ENCODE measurements at regions not wholly inside any gene's neighbourhood (a gene's known extent, or its start where the extent isn't known, plus 50 kb on each side); places are given as distances from the start of the nearest gene placed in this dataset.

GRCh38 chr6:14583826-14584225 lies 466.3 kb downstream of the CD83 start:
- TF ChIP-seq GABPA (IDR thresholded peaks at IDR 0.05; ENCODE audit: low read depth) = no peak
- TF ChIP-seq CTCF (IDR thresholded peaks at IDR 0.05; ENCODE audit: insufficient read depth, low read length) = no peak
- no peak for TF ChIP-seq REST (IDR thresholded peaks at IDR 0.05; ENCODE audit: insufficient replicate concordance, low read depth)
- TF ChIP-seq SPI1 (IDR thresholded peaks at IDR 0.05; ENCODE audit: borderline replicate concordance, low read depth) = no peak
- no peak for TF ChIP-seq POLR2AphosphoS5 (IDR thresholded peaks at IDR 0.05; ENCODE audit: low read depth)
- DNase-seq (ENCODE audit: low read depth in 1 of 2, low spot score in 1 of 2) = no peak
- no peak overlapping the region for H3K27ac ChIP-seq (replicated peaks)
- H3K4me3 ChIP-seq (replicated peaks; ENCODE audit: insufficient read depth, low read length) = no peak overlapping the region
- no peaks in the 10 kb centered on the region for H3K27me3 ChIP-seq (ENCODE audit: insufficient read depth, poor library complexity, severe bottlenecking)

GRCh38 chr6:14584450-14584849 lies 466.9 kb downstream of the CD83 start:
- H3K27me3 ChIP-seq (ENCODE audit: insufficient read depth, poor library complexity, severe bottlenecking) = no peaks in the 10 kb centered on the region
- no peak for DNase-seq (ENCODE audit: low read depth in 1 of 2, low spot score in 1 of 2)
- TF ChIP-seq SPI1 (IDR thresholded peaks at IDR 0.05; ENCODE audit: borderline replicate concordance, low read depth) (no peak), POLR2AphosphoS5 (IDR thresholded peaks at IDR 0.05; ENCODE audit: low read depth) (no peak), REST (IDR thresholded peaks at IDR 0.05; ENCODE audit: insufficient replicate concordance, low read depth) (no peak), CTCF (IDR thresholded peaks at IDR 0.05; ENCODE audit: insufficient read depth, low read length) (no peak), GABPA (IDR thresholded peaks at IDR 0.05; ENCODE audit: low read depth) (no peak)
- no peak overlapping the region for H3K27ac ChIP-seq (replicated peaks)
- no peak overlapping the region for H3K4me3 ChIP-seq (replicated peaks; ENCODE audit: insufficient read depth, low read length)

GRCh38 chr6:14585689-14586088 lies 468.1 kb downstream of the CD83 start:
- no peak overlapping the region for H3K4me3 ChIP-seq (replicated peaks; ENCODE audit: insufficient read depth, low read length)
- no peaks in the 10 kb centered on the region for H3K27me3 ChIP-seq (ENCODE audit: insufficient read depth, poor library complexity, severe bottlenecking)
- no peak for DNase-seq (ENCODE audit: low read depth in 1 of 2, low spot score in 1 of 2)
- no peak for TF ChIP-seq GABPA (IDR thresholded peaks at IDR 0.05; ENCODE audit: low read depth)
- TF ChIP-seq REST (IDR thresholded peaks at IDR 0.05; ENCODE audit: insufficient replicate concordance, low read depth) = no peak
- no peak for TF ChIP-seq SPI1 (IDR thresholded peaks at IDR 0.05; ENCODE audit: borderline replicate concordance, low read depth)
- TF ChIP-seq CTCF (IDR thresholded peaks at IDR 0.05; ENCODE audit: insufficient read depth, low read length) = no peak
- H3K27ac ChIP-seq (replicated peaks) = no peak overlapping the region

Data from HL-60 (cell line).